Mucosa of stomach (tissue), 1 donor: ENCODE measurements at regions not wholly inside any gene's neighbourhood (a gene's known extent, or its start where the extent isn't known, plus 50 kb on each side); places are given as distances from the start of the nearest gene placed in this dataset.

Experiments used
- H3K27me3 ChIP-seq: one replicate; pipeline ENCODE4 v1.7.0; 2013; ENCODE audit warnings: mild to moderate bottlenecking, low read length; ENCODE audit not compliant: control insufficient read depth, insufficient read depth
- H3K36me3 ChIP-seq: one replicate; pipeline ENCODE4 v1.7.0; 2013; ENCODE audit warnings: low read length; ENCODE audit not compliant: control insufficient read depth, insufficient read depth
- H3K4me1 ChIP-seq: one replicate; pipeline ENCODE4 v1.7.0; 2013; ENCODE audit warnings: mild to moderate bottlenecking, low read length; ENCODE audit not compliant: control insufficient read depth, insufficient read depth
- H3K4me3 ChIP-seq: one replicate; pipeline ENCODE4 v1.7.0; 2013; ENCODE audit warnings: low read length
- H3K9ac ChIP-seq: one replicate; pipeline ENCODE4 v1.7.0; 2013; ENCODE audit warnings: mild to moderate bottlenecking, low read length, moderate library complexity
- H3K9me3 ChIP-seq: one replicate; pipeline ENCODE4 v1.7.0; 2013; ENCODE audit warnings: mild to moderate bottlenecking, low read length, moderate library complexity; ENCODE audit not compliant: control insufficient read depth
- donor health status: Pancreatic carcinoma.

GRCh38 chr14:35979531-35979930 is 153.4 kb downstream of the BRMS1L start:
- no peaks in the 10 kb centered on the region for H3K27me3 ChIP-seq
- no peaks in the 10 kb centered on the region for H3K36me3 ChIP-seq
- H3K4me3 ChIP-seq = no peak overlapping the region
- no peaks in the 10 kb centered on the region for H3K4me1 ChIP-seq
- no peak overlapping the region for H3K9ac ChIP-seq
- H3K9me3 ChIP-seq = no peaks in the 10 kb centered on the region

- Histone ChIP-seq H3K9ac (no peak overlapping the region), H3K4me3 (no peak overlapping the region), H3K9me3 (no peaks in the 10 kb centered on the region), H3K4me1 (no peaks in the 10 kb centered on the region), H3K27me3 (no peaks in the 10 kb centered on the region), H3K36me3 (no peaks in the 10 kb centered on the region)
Observed at GRCh38 chr14:35978561-35978960, 152.4 kb downstream of the BRMS1L start.

- Histone ChIP-seq H3K27me3 (no peaks in the 10 kb centered on the region), H3K4me1 (no peaks in the 10 kb centered on the region), H3K9me3 (no peaks in the 10 kb centered on the region), H3K9ac (no peak overlapping the region), H3K4me3 (no peak overlapping the region), H3K36me3 (no peaks in the 10 kb centered on the region)
Observed at GRCh38 chr14:35975814-35976213, 149.7 kb downstream of the BRMS1L start.

- Histone ChIP-seq H3K9me3 (no peaks in the 10 kb centered on the region), H3K36me3 (no peaks in the 10 kb centered on the region), H3K9ac (no peak overlapping the region), H3K27me3 (no peaks in the 10 kb centered on the region), H3K4me3 (no peak overlapping the region), H3K4me1 (no peaks in the 10 kb centered on the region)
Observed at GRCh38 chr14:35973770-35974169, 147.6 kb downstream of the BRMS1L start.

GRCh38 chr14:35971965-35972630 is 146.0 kb downstream of the BRMS1L start:
- H3K9me3 ChIP-seq = no peaks in the 10 kb centered on the region
- H3K4me1 ChIP-seq = no peaks in the 10 kb centered on the region
- H3K4me3 ChIP-seq = no peak overlapping the region
- H3K9ac ChIP-seq = no peak overlapping the region
- H3K36me3 ChIP-seq = no peaks in the 10 kb centered on the region
- H3K27me3 ChIP-seq = no peaks in the 10 kb centered on the region

- Histone ChIP-seq H3K4me1 (no peaks in the 10 kb centered on the region), H3K4me3 (no peak overlapping the region), H3K27me3 (no peaks in the 10 kb centered on the region), H3K9ac (no peak overlapping the region), H3K36me3 (no peaks in the 10 kb centered on the region), H3K9me3 (no peaks in the 10 kb centered on the region)
Observed at GRCh38 chr14:35969310-35969709, 143.2 kb downstream of the BRMS1L start.

- H3K4me1 ChIP-seq = no peaks in the 10 kb centered on the region
- no peak overlapping the region for H3K9ac ChIP-seq
- H3K4me3 ChIP-seq = no peak overlapping the region
- H3K27me3 ChIP-seq = no peaks in the 10 kb centered on the region
- H3K9me3 ChIP-seq = no peaks in the 10 kb centered on the region
- no peaks in the 10 kb centered on the region for H3K36me3 ChIP-seq
Observed at GRCh38 chr14:35965400-35965799, 139.3 kb downstream of the BRMS1L start.

GRCh38 chr14:35964697-35965286 is 138.7 kb downstream of the BRMS1L start:
- no peaks in the 10 kb centered on the region for H3K9me3 ChIP-seq
- no peaks in the 10 kb centered on the region for H3K36me3 ChIP-seq
- H3K9ac ChIP-seq = no peak overlapping the region
- no peak overlapping the region for H3K4me3 ChIP-seq
- no peaks in the 10 kb centered on the region for H3K4me1 ChIP-seq
- no peaks in the 10 kb centered on the region for H3K27me3 ChIP-seq

GRCh38 chr14:35963209-35963608 is 137.1 kb downstream of the BRMS1L start:
- Histone ChIP-seq H3K4me3 (no peak overlapping the region), H3K27me3 (no peaks in the 10 kb centered on the region), H3K36me3 (no peaks in the 10 kb centered on the region), H3K4me1 (peaks cover 5% of the 10 kb centered on the region), H3K9me3 (no peaks in the 10 kb centered on the region), H3K9ac (no peak overlapping the region)

- Histone ChIP-seq H3K9me3 (no peaks in the 10 kb centered on the region), H3K9ac (no peak overlapping the region), H3K4me1 (peaks cover 5% of the 10 kb centered on the region), H3K27me3 (no peaks in the 10 kb centered on the region), H3K4me3 (no peak overlapping the region), H3K36me3 (no peaks in the 10 kb centered on the region)
Observed at GRCh38 chr14:35961697-35962274, 135.6 kb downstream of the BRMS1L start.

- Histone ChIP-seq H3K4me1 (peaks cover 5% of the 10 kb centered on the region), H3K9ac (no peak overlapping the region), H3K27me3 (no peaks in the 10 kb centered on the region), H3K9me3 (no peaks in the 10 kb centered on the region), H3K4me3 (no peak overlapping the region), H3K36me3 (no peaks in the 10 kb centered on the region)
Observed at GRCh38 chr14:35959835-35960234, 133.7 kb downstream of the BRMS1L start.

GRCh38 chr14:35958499-35958898 is 132.4 kb downstream of the BRMS1L start:
- no peaks in the 10 kb centered on the region for H3K36me3 ChIP-seq

More at GRCh38 chr14:35958499-35958898, 132.4 kb downstream of the BRMS1L start:
- H3K4me3 ChIP-seq = no peak overlapping the region
- no peaks in the 10 kb centered on the region for H3K27me3 ChIP-seq
- peaks cover 5% of the 10 kb centered on the region for H3K4me1 ChIP-seq
- no peak overlapping the region for H3K9ac ChIP-seq
- no peaks in the 10 kb centered on the region for H3K9me3 ChIP-seq
